Adrenal gland (tissue), 5 donors: ENCODE measurements at regions not wholly inside any gene's neighbourhood (a gene's known extent, or its start where the extent isn't known, plus 50 kb on each side); places are given as distances from the start of the nearest gene placed in this dataset.

Experiments
- POLR2A ChIP-seq, 2 donors: fragments of 450-650 bp; IDR thresholded peaks; one replicate each; pipeline ENCODE4 v1.6.1; 2017; ENCODE audit warnings: antibody characterized with exemption in 2 of 2, mild to moderate bottlenecking in 2 of 2, moderate library complexity in 1 of 2
- TF ChIP-seq, protein P1 (sequence below), 6 experiments: fragments of 450-650 bp in 4 of 6; fragments of 200-600 bp in 2 of 6; sonication (generic) in 1 of 6; IDR thresholded peaks; 1 replicate in 5 of 6; 2 replicates in 1 of 6; pipeline versions ENCODE4 v1.5.1 to v1.8.0; 2016 to 2021; ENCODE audit warnings: antibody characterized with exemption in 6 of 6, mild to moderate bottlenecking in 2 of 6, moderate library complexity in 1 of 6
- donor health status: DM: no; HTN: no; CAD: no.

DNA sequence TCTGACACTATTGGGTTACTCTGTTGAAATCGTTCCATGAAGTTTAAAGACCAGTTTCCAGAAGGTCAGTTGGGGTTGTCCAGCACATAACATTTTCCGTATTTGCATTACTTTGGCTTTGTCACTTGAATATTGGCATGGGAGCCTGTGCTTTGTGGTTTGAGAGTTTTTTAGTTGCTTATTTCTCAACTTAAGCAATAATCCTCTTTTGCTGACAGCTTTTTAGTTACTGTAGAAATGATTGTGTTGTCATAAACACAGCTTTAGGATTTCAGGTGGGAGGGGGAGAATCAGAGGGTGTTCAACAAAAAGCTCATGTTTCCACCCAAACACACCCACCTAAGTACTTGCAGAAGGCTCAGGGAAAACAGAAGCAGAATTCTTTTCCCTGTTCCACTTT, 210.7 kb upstream of the TLL1 start:
- no peak for TF ChIP-seq POLR2A (IDR thresholded peaks at IDR 0.05)
- TF ChIP-seq, protein P1, sequence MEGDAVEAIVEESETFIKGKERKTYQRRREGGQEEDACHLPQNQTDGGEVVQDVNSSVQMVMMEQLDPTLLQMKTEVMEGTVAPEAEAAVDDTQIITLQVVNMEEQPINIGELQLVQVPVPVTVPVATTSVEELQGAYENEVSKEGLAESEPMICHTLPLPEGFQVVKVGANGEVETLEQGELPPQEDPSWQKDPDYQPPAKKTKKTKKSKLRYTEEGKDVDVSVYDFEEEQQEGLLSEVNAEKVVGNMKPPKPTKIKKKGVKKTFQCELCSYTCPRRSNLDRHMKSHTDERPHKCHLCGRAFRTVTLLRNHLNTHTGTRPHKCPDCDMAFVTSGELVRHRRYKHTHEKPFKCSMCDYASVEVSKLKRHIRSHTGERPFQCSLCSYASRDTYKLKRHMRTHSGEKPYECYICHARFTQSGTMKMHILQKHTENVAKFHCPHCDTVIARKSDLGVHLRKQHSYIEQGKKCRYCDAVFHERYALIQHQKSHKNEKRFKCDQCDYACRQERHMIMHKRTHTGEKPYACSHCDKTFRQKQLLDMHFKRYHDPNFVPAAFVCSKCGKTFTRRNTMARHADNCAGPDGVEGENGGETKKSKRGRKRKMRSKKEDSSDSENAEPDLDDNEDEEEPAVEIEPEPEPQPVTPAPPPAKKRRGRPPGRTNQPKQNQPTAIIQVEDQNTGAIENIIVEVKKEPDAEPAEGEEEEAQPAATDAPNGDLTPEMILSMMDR (IDR thresholded peaks at IDR 0.05): no peak
